Keratinocyte (primary cell): ENCODE measurements at regions not wholly inside any gene's neighbourhood (a gene's known extent, or its start where the extent isn't known, plus 50 kb on each side); places are given as distances from the start of the nearest gene placed in this dataset.

Source experiments
- DNase-seq: peaks from one replicate; pipeline ENCODE4 v3.0.0-alpha.2; 2011; ENCODE audit warnings: low read depth, missing footprints, low spot score
- FAIRE-seq: peaks from 2 replicates; lab custom pipeline; 2011; peaks lifted over from hg19 to GRCh38; lab: Jason Lieb, UNC
- H2AFZ ChIP-seq: 2 replicates; pipeline ENCODE4 v1.6.0; 2012; ENCODE audit warnings: low read length, control low read depth, inconsistent platforms; ENCODE audit not compliant: control insufficient read depth
- H3K27ac ChIP-seq: 2 replicates; pipeline ENCODE4 v1.5.1; 2011; ENCODE audit warnings: low read length; ENCODE audit not compliant: control insufficient read depth, insufficient read depth
- H3K27me3 ChIP-seq: 3 replicates; pipeline ENCODE4 v1.6.0; 2011; ENCODE audit warnings: low read length; ENCODE audit not compliant: control insufficient read depth, insufficient read depth; ENCODE audit errors: extremely low read depth
- H3K36me3 ChIP-seq, 2 experiments: 2 replicates in 1 of 2; 3 replicates in 1 of 2; pipeline ENCODE4 v1.5.1; 2011; ENCODE audit warnings: low read length in 2 of 2, mild to moderate bottlenecking in 1 of 2; ENCODE audit not compliant: control insufficient read depth in 2 of 2, insufficient read depth in 2 of 2; ENCODE audit errors: extremely low read depth in 1 of 2
- H3K4me1 ChIP-seq: 3 replicates; pipeline ENCODE4 v1.5.1; 2011; ENCODE audit warnings: low read length; ENCODE audit not compliant: control insufficient read depth, insufficient read depth; ENCODE audit errors: extremely low read depth
- H3K4me2 ChIP-seq: 3 replicates; pipeline ENCODE4 v1.6.0; 2011; ENCODE audit warnings: low read depth, low read length; ENCODE audit not compliant: control insufficient read depth, insufficient read depth; ENCODE audit errors: extremely low read depth
- H3K4me3 ChIP-seq, 3 experiments: fragments of 200-600 bp in 1 of 3; sonication (generic) in 1 of 3; 2 replicates in 2 of 3; 3 replicates in 1 of 3; pipeline ENCODE4 v1.5.1; 2011 to 2016; ENCODE audit warnings: low read length in 3 of 3, mild to moderate bottlenecking in 3 of 3, control low read depth in 2 of 3, inconsistent platforms in 1 of 3, low read depth in 1 of 3, mixed read lengths in 1 of 3, mixed run types in 1 of 3, moderate library complexity in 1 of 3; ENCODE audit not compliant: control insufficient read depth in 2 of 3, insufficient read depth in 2 of 3; ENCODE audit errors: extremely low read depth in 1 of 3
- H3K79me2 ChIP-seq: 2 replicates; pipeline ENCODE4 v1.6.0; 2012; ENCODE audit warnings: low read length; ENCODE audit not compliant: control insufficient read depth, insufficient read depth
- H3K9ac ChIP-seq: 3 replicates; pipeline ENCODE4 v1.6.0; 2011; ENCODE audit warnings: low read length; ENCODE audit not compliant: control insufficient read depth, insufficient read depth; ENCODE audit errors: extremely low read depth
- H3K9me1 ChIP-seq: 3 replicates; pipeline ENCODE4 v1.6.0; 2011; ENCODE audit warnings: low read length; ENCODE audit not compliant: control insufficient read depth, insufficient read depth; ENCODE audit errors: extremely low read depth
- H3K9me3 ChIP-seq: 2 replicates; pipeline ENCODE4 v1.5.1; 2012; ENCODE audit warnings: low read depth, low read length; ENCODE audit not compliant: control insufficient read depth
- H4K20me1 ChIP-seq: 3 replicates; pipeline ENCODE4 v1.6.0; 2011; ENCODE audit warnings: low read length; ENCODE audit not compliant: control insufficient read depth, insufficient read depth; ENCODE audit errors: extremely low read depth
- CTCF ChIP-seq, 3 experiments: IDR thresholded peaks in 1 of 3; conservative IDR thresholded peaks in 1 of 3; optimal IDR thresholded peaks in 1 of 3; 2 replicates in 2 of 3; 3 replicates in 1 of 3; pipeline versions ENCODE3 to v1.5.1; 2011; ENCODE audit warnings: low read length in 3 of 3, mild to moderate bottlenecking in 3 of 3, moderate library complexity in 2 of 3, control low read depth in 1 of 3, inconsistent platforms in 1 of 3; ENCODE audit not compliant: insufficient read depth in 2 of 3; ENCODE audit errors: extremely low read depth in 1 of 3
- EZH2 ChIP-seq: IDR thresholded peaks from one replicate; pipeline ENCODE4 v1.6.1; 2012; ENCODE audit warnings: inconsistent platforms, mild to moderate bottlenecking, low read length, moderate library complexity
- dilution Hi-C: fragments of 300-500 bp; cut with MboI; formaldehyde crosslinking; loops from one replicate; pipeline ENCODE4 v1.7.0; 2020; ENCODE audit warnings: low sequenced_read_pairs; ENCODE audit not compliant: extremely low pct_ligation_motif_present

GRCh38 chr7:27405780-27406179 lies 163.2 kb downstream of the EVX1 start:
- Histone ChIP-seq H3K27me3 (peaks cover 7% of the 10 kb centered on the region), H3K9me1 (no peaks in the 10 kb centered on the region), H3K27ac (no peak overlapping the region), H3K4me2 (no peak overlapping the region), H3K36me3 (no peaks in the 10 kb centered on the region), H3K9ac (no peak overlapping the region), H3K4me3 (no peak overlapping the region), H3K9me3 (no peaks in the 10 kb centered on the region), H2AFZ (no peak overlapping the region), H3K79me2 (no peaks in the 10 kb centered on the region), H3K4me1 (no peaks in the 10 kb centered on the region), H4K20me1 (no peaks in the 10 kb centered on the region)
- dilution Hi-C loops = no loop called here
- DNase-seq (no peak), FAIRE-seq (no peak)
- no peak for TF ChIP-seq CTCF (optimal IDR thresholded peaks at IDR 0.05 in 1 of 3, IDR thresholded peaks at IDR 0.05 in 1 of 3, conservative IDR thresholded peaks at IDR 0.05 in 1 of 3; ENCODE audit: extremely low read depth in 1 of 3, insufficient read depth in 2 of 3, low read length in 3 of 3)
- no peak for TF ChIP-seq EZH2

- H3K9me3 ChIP-seq = no peaks in the 10 kb centered on the region
- no peak for FAIRE-seq
- H3K4me3 ChIP-seq = no peak overlapping the region
- no peaks in the 10 kb centered on the region for H3K79me2 ChIP-seq
- H3K4me1 ChIP-seq = no peaks in the 10 kb centered on the region
- no peaks in the 10 kb centered on the region for H3K36me3 ChIP-seq
- H3K27me3 ChIP-seq = no peaks in the 10 kb centered on the region
- H2AFZ ChIP-seq = no peak overlapping the region
- no peak overlapping the region for H3K27ac ChIP-seq
- TF ChIP-seq EZH2 (no peak), CTCF (optimal IDR thresholded peaks at IDR 0.05 in 1 of 3, IDR thresholded peaks at IDR 0.05 in 1 of 3, conservative IDR thresholded peaks at IDR 0.05 in 1 of 3; ENCODE audit: extremely low read depth in 1 of 3, insufficient read depth in 2 of 3, low read length in 3 of 3) (no peak)
- no peak overlapping the region for H3K9ac ChIP-seq
- no peak for DNase-seq
- H3K4me2 ChIP-seq = no peak overlapping the region
- no peaks in the 10 kb centered on the region for H3K9me1 ChIP-seq
- dilution Hi-C loops = no loop called here
- H4K20me1 ChIP-seq = no peaks in the 10 kb centered on the region
Observed at GRCh38 chr7:27409311-27409710, 166.7 kb downstream of the EVX1 start.
